ENCODE measurements at regions not wholly inside any gene's neighbourhood (a gene's known extent, or its start where the extent isn't known, plus 50 kb on each side); places are given as distances from the start of the nearest gene placed in this dataset.
"Not testable (repeated sequence)": the region's sequence is repeated elsewhere in the genome, so short reads cannot be mapped to it uniquely, and the experiment has no call there.

DNA sequence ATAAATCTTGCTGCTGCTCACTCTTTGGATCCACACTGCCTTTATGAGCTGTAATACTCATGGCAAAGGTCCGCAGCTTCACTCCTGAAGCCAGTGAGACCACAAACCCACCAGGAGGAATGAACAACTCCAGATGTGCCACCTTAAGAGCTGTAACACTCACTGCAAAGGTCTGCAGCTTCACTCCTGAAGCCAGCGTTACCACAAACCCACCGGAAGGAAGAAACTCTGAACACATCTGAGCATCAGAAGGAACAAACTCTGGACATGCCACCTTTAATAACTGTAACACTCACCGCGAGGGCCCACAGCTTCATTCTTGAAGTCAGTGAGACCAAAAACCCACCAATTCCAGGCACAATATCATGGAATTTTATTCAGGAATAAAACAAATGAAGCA lies 1635.9 kb upstream of the SLC39A10 start:
- not testable (repeated sequence) for DNase-seq

DNA sequence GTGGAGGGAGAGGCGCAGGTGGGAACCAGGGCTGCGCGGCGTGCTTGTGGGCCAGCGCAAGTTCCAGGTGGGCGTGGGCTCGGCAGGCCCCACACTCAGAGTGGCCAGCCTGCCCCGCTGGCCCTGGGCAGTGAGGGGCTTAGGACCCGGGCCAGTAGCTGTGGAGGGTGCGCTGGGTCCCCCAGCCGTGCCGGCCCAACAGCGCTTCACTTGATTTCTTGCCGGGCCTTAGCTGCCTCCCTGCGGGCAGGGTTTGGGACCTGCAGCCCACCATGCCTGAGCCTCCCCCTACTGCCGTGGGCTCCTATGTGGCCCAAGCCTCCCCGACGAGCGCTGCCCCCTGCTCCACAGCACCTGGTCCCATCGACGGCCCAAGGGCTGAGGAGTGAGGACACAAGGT lies 1636.9 kb upstream of the SLC39A10 start:
- DNase-seq, result no peak

GRCh38 chr2:194015751-194016150 lies 1641.3 kb upstream of the SLC39A10 start:
- no peak for DNase-seq

DNA sequence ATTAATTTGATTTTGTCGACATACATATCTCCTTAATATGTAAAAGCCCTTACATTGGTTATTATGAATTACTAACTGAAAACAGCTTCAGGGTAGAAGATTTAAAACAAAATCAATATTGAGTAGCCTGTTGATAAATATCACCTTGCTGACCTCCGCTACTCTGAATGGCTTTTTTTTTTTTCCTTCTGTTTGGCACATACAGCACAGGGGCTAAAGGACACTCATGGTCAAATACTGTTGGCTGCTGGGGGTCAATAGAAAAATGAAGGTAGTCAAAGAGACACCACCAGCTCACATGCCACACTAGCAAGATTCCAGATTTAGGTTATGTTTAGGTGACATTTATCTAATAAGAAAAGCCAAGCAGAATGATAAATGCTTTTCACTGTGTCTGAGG lies 1642.4 kb upstream of the SLC39A10 start:
- DNase-seq, result no peak

- DNase-seq, result no peak
These were observed 1652.3 kb upstream of the SLC39A10 start for GRCh38 chr2:194004590-194005206.

DNA sequence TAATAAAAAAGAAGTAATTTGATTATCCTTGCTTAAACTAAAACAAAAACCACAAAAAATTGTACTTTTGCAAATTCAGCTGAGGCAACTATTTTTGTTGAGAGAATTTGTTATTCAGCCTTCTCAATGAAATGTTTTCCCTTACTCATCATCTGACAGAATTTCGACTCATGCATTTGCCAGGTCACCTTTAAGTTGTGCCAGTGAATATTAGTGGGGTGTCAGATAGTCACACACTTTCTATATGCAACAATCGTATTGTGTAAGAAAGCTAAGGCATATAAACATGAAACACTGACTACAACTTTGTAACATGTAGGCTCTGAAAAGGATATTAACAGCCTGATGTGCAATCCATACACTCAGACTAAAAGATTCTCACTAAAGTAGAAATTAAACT lies 1653.1 kb upstream of the SLC39A10 start:
- DNase-seq, result no peak

- DNase-seq, result no peak
These were observed 1654.2 kb upstream of the SLC39A10 start for GRCh38 chr2:194002699-194003368.

- DNase-seq, result no peak
These were observed 1666.2 kb upstream of the SLC39A10 start for GRCh38 chr2:193990868-193991267.

DNA sequence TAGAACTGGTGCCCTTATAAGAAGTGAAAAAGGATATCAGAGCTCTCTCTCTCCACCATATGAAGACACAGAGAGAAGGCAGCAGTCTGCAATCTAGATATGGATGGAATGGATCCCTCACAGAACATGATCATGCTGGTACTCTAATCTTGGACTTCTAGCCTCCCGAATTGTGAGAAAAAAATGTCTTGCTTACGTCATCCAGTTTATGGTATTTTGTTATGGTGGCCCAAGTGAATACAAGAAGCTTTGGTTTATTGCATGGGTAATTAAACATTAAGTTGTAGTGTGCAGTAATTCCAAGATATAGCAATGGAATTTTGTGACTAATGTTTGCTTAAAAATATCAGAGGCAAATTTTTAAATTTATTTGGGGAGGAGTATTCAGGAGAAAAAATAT lies 1667.4 kb upstream of the SLC39A10 start:
- no peak for DNase-seq

DNA sequence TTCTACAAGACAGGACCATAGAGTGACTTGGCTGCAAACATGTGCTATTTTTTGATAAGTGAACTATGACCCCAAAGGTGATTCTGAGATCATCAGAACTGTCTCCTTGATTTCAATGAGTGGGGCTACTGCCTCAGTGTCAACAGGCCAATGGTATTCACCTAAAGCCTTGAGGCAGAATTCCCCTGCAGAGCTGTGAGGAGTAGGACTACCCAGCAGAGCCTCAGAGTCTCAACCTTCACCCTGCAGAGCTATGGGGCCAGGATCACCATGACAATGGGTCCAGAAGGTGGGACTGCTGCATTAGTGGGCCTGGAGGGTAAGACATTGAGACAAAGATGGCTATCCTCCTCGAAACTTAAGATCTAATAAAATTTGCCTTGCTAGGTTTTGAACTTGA lies 1668.2 kb upstream of the SLC39A10 start:
- DNase-seq, result no peak

DNA sequence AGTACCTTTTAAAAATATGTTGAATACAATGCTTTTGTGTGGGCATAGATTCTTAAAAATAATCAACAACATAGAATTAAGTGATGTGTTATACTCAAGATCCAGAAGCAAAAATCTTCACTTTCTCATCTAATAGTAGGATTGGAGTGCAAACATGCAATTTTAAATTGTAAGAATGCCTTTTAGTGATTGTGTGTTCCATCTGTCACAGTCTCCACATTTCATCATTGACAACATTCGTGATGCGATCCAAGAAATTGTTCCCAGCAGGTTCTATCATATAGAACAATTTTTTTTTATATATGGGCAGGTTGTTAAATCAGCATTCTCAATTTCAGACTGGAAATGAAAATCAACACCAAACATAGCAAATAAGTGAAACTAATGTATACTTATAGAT lies 1671.8 kb upstream of the SLC39A10 start:
- DNase-seq, result no peak

- no peak for DNase-seq
These were observed 1676.4 kb upstream of the SLC39A10 start for GRCh38 chr2:193980599-193980998.

- no peak for DNase-seq
These were observed 1683.2 kb upstream of the SLC39A10 start for GRCh38 chr2:193973781-193974180.

DNA sequence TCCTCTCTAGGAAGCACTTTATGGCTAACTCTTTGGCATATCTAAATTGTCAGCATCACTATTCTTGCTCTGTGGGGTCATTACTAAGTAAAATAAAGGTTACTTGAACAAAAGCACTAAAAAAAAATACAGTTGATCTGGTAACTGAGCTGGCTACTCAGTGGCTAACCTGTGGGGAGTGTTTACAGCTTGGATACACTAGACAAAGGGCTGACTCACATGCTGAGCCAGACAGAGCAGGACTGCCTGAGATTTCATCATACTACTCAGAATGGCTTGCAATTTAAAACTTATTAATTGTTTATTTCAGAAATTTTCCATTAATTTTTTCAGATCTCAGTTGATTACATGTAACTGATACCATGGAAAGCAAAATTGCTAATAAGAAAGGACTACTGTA lies 1690.4 kb upstream of the SLC39A10 start:
- DNase-seq, result no peak

DNA sequence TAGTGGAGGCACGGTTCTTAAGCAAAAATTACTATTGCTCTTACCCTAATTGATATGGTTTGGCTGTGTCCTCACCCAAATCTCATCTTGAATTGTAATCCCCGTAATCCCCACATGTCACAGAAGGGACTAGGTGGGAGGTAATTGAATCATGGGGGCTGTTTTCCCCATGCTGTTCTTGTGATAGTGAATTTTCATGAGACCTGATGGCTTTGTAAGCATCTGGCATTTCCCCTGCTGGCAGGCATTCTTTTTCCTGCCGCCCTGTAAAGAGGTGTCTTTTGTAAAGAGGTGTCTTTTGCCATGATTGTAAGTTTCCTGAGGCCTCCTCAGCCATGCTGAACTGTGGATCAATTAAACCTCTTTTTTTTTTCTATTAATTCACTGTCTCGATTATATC lies 1691.8 kb upstream of the SLC39A10 start:
- no peak for DNase-seq

DNA sequence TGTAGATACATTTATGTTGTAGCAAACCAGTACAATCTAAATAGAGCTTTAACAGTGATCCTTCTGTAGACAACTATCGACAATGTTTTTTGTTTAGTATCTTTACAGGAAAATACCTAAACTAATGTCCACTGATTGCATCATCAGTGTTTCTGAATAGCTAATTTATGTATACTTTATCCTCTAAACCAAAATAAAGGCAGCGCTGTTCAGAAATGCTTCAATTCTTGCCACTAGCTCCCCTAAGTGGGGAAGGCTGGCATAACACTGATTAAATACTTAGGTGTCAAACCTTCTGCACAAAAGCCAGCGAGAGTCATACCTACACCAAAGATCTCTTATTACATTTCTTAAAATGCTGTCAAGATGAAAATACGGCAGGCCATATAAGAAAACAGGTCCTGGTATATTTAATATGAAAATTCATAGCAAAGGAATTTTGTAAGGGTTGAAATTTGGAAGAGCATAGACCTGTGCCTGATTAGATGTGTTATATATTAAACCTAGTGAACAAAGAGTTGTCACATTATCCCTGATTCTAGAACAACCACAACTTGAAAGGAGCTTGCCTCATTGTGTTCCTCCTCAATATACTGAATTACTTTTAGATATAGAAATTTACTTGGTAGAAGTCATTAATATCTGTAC lies 1693.4 kb upstream of the SLC39A10 start:
- no peak for DNase-seq

GRCh38 chr2:193946806-193947205 lies 1710.2 kb upstream of the SLC39A10 start:
- DNase-seq, result no peak

- no peak for DNase-seq
These were observed 1713.5 kb upstream of the SLC39A10 start for GRCh38 chr2:193943406-193943960.

- no peak for DNase-seq
These were observed 1721.9 kb upstream of the SLC39A10 start for GRCh38 chr2:193935114-193935513.

DNA sequence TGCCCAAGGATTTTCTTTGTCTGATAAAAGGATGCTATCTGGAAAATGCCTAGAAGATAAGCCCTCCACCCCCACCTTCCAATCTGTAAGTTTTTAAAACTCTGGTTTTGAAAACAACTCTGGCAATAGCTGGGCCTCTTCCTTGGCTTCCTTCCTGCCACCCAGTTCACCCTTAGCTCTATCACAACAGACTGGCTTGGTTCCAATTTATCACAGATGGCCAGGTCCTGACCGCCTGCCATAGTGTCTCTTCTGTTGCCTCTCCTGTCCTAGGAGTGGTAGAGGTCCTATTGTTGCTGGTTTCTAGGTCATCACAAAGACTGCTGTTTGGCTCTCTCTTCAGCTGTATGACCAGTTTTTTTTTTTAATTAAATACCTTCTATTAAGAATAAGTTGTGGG lies 1727.9 kb upstream of the SLC39A10 start:
- DNase-seq, result no peak

DNA sequence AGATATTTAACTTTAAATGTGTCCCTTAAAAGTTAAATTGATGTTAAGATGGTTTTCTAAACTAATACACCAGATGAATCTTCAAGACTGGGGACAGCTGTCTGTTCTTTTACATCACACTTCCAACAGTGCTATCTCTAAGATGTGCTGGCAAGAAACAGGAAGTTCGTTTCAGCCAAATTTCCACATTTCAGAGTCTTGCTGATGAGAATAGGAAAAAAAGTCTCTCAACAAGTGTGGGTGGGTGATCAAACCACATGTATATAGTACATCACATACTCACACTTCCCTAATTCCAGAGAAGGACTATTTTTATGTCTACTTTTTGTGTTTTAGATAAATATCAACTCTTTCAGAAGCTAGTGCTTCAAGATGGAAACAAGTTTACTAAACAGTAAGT lies 1712.8 kb upstream of the TMEFF2 start:
- DNase-seq, result no peak

- no peak for DNase-seq
These were observed 1705.6 kb upstream of the TMEFF2 start for GRCh38 chr2:193900292-193900691.

GRCh38 chr2:193895226-193895625 lies 1700.5 kb upstream of the TMEFF2 start:
- no peak for DNase-seq

DNA sequence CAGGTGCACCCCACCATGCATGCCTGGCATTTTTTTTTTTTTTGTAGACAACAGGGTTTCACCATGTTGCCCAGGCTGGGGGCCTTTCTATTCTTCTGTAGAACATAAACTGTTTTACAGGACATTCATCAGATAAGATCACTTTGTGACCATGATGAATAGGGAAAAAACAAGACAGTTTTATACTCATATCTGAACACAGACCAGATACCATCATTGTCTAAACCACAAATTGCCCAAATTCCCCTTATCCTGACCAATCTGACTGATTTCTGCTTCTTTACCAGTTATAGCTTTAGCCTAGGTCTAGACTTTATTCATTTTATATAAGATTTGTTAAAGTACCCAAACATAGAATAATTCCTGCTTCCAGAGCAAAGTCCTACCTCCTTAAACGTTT lies 1699.3 kb upstream of the TMEFF2 start:
- DNase-seq, result no peak
